Trophoblast cell (in vitro differentiated cells and primary cell): ENCODE measurements at regions not wholly inside any gene's neighbourhood (a gene's known extent, or its start where the extent isn't known, plus 50 kb on each side); places are given as distances from the start of the nearest gene placed in this dataset.

Experiments used
- DNase-seq, 2 donors: peaks; one replicate each; pipeline ENCODE4 v3.0.0-alpha.2; 2016
- H2AFZ ChIP-seq: 2 replicates; pipeline ENCODE4 v1.6.1; 2013; ENCODE audit warnings: low read length, moderate library complexity, mild to moderate bottlenecking; ENCODE audit not compliant: insufficient read depth, poor library complexity
- H2AK5ac ChIP-seq: 2 replicates; pipeline ENCODE4 v1.6.1; 2013; ENCODE audit warnings: mild to moderate bottlenecking, low read length
- H2BK120ac ChIP-seq: 2 replicates; pipeline ENCODE4 v1.6.1; 2013; ENCODE audit warnings: low read length, mild to moderate bottlenecking, moderate library complexity; ENCODE audit not compliant: insufficient read depth, poor library complexity
- H2BK12ac ChIP-seq: 2 replicates; pipeline ENCODE4 v1.6.1; 2013; ENCODE audit warnings: mild to moderate bottlenecking, low read length, moderate library complexity
- H2BK5ac ChIP-seq: 2 replicates; pipeline ENCODE4 v1.6.1; 2013; ENCODE audit warnings: low read length, low read depth, moderate library complexity, mild to moderate bottlenecking; ENCODE audit not compliant: poor library complexity
- H3K14ac ChIP-seq: 2 replicates; pipeline ENCODE4 v1.6.1; 2013; ENCODE audit warnings: mild to moderate bottlenecking, low read length
- H3K18ac ChIP-seq: 2 replicates; pipeline ENCODE4 v1.6.1; 2013; ENCODE audit warnings: mild to moderate bottlenecking, low read length
- H3K23ac ChIP-seq: 2 replicates; pipeline ENCODE4 v1.6.1; 2013; ENCODE audit warnings: low read length
- H3K27ac ChIP-seq: 2 replicates; pipeline ENCODE4 v1.5.1; 2013; ENCODE audit warnings: low read depth, mild to moderate bottlenecking, inconsistent platforms, low read length, moderate library complexity
- H3K27me3 ChIP-seq: 2 replicates; pipeline ENCODE4 v1.6.1; 2013; ENCODE audit warnings: inconsistent platforms, mild to moderate bottlenecking, low read length, moderate library complexity; ENCODE audit not compliant: insufficient read depth
- H3K36me3 ChIP-seq, 2 experiments: 1 replicate in 1 of 2; 2 replicates in 1 of 2; pipeline ENCODE4 v1.6.1; 2013; ENCODE audit warnings: low read length in 2 of 2, mild to moderate bottlenecking in 2 of 2, moderate library complexity in 1 of 2; ENCODE audit not compliant: insufficient read depth in 2 of 2, control insufficient read depth in 1 of 2
- H3K4ac ChIP-seq: 2 replicates; pipeline ENCODE4 v1.6.1; 2013; ENCODE audit warnings: low read depth, mild to moderate bottlenecking, low read length, moderate library complexity
- H3K4me1 ChIP-seq, 2 experiments: 1 replicate in 1 of 2; 2 replicates in 1 of 2; pipeline ENCODE4 v1.6.1; 2013; ENCODE audit warnings: low read length in 2 of 2, mild to moderate bottlenecking in 2 of 2, moderate library complexity in 1 of 2; ENCODE audit not compliant: insufficient read depth in 2 of 2, control insufficient read depth in 1 of 2
- H3K4me2 ChIP-seq: 2 replicates; pipeline ENCODE4 v1.6.1; 2013; ENCODE audit warnings: inconsistent platforms, mild to moderate bottlenecking, low read length, moderate library complexity
- H3K4me3 ChIP-seq: 2 replicates; pipeline ENCODE4 v1.5.1; 2013; ENCODE audit warnings: mild to moderate bottlenecking, low read depth, low read length, inconsistent platforms
- H3K79me1 ChIP-seq: one replicate; pipeline ENCODE4 v1.6.1; 2013; ENCODE audit warnings: low read length
- H3K79me2 ChIP-seq: 2 replicates; pipeline ENCODE4 v1.6.1; 2013; ENCODE audit warnings: low read length, mild to moderate bottlenecking; ENCODE audit not compliant: control insufficient read depth, insufficient read depth, poor library complexity
- H3K9ac ChIP-seq: 2 replicates; pipeline ENCODE4 v1.6.1; 2013; ENCODE audit warnings: mild to moderate bottlenecking, low read length
- H3K9me3 ChIP-seq: 2 replicates; pipeline ENCODE4 v1.6.1; 2013; ENCODE audit warnings: low read depth, mild to moderate bottlenecking, control low read depth, inconsistent platforms, low read length; ENCODE audit not compliant: insufficient read depth
- H4K12ac ChIP-seq: 2 replicates; pipeline ENCODE4 v1.6.1; 2013; ENCODE audit warnings: low read depth, mild to moderate bottlenecking, low read length, moderate library complexity
- H4K8ac ChIP-seq: 2 replicates; pipeline ENCODE4 v1.6.1; 2013; ENCODE audit warnings: low read depth, mild to moderate bottlenecking, low read length, moderate library complexity
- H4K91ac ChIP-seq: one replicate; pipeline ENCODE4 v1.6.1; 2013; ENCODE audit warnings: low read depth, mild to moderate bottlenecking, low read length, moderate library complexity
- WGBS: extraction: QIAGEN DNeasy Blood & Tissue Kit; methylation state at CpG from one replicate; pipeline ENCODE4 v1.1.7; 2013; ENCODE audit warnings: missing lambda C conversion rate; ENCODE audit not compliant: insufficient read length, insufficient coverage; ENCODE audit errors: extremely low coverage; 5-methylcytosine and 5-hydroxymethylcytosine counted together

DNA sequence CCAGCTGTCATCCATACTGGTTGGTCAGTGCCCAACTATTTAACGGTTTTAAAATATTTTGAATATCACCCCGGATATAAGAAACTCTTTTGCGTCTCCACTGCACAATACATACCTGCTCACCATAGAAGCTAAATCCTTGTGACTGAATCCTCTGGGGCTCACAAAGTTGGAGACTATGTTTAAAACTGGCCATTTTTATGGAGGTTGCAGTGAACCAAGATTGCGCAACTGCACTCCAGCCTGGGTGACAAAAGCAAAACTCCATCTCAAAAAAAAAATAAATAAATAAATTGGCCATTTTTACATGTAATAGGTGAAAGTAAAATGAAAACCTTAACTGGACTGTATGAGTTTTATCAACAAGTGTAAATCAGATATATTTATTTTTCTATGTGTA is 55.6 kb upstream of the TMEM17 start:
- Histone ChIP-seq H3K79me2 (no peaks in the 10 kb centered on the region), H3K23ac (no peak overlapping the region), H4K12ac (no peak overlapping the region), H3K4me3 (no peak overlapping the region), H2AFZ (no peak overlapping the region), H3K4ac (no peak overlapping the region), H3K27me3 (no peaks in the 10 kb centered on the region), H3K36me3 (no peaks in the 10 kb centered on the region), H3K9ac (no peak overlapping the region), H3K4me2 (no peak overlapping the region), H4K91ac (no peak overlapping the region), H3K79me1 (no peaks in the 10 kb centered on the region), H2AK5ac (no peak overlapping the region), H2BK12ac (no peak overlapping the region), H4K8ac (no peak overlapping the region), H3K18ac (no peak overlapping the region), H3K27ac (no peak overlapping the region), H2BK5ac (no peak overlapping the region), H3K9me3 (no peaks in the 10 kb centered on the region), H3K14ac (no peak overlapping the region), H2BK120ac (no peak overlapping the region), H3K4me1 (no peaks in the 10 kb centered on the region)
- no peak for DNase-seq
- no CpG with 5 or more reads among the region's 4 CpGs for WGBS

DNA sequence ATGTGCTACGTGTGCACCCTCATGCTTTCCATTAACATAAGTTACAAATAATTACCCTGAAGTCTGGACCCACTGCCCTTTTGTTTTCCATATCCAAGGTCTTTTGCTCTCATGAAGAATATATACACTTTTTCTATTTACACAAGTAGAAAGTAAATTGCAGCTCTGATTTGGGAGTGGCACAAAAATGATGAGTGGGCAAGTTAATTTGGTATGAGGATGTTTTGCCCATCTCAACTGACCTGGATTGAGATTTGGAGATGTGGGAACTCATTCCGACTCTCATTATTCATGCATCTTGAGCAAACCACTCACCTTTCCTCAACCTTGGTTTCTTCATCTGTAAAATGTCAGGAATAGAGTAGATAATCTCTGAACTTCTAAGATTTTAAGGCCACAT is 53.6 kb upstream of the TMEM17 start:
- Histone ChIP-seq H2AFZ (no peak overlapping the region), H4K91ac (no peak overlapping the region), H3K18ac (no peak overlapping the region), H2BK5ac (no peak overlapping the region), H3K79me1 (no peaks in the 10 kb centered on the region), H3K36me3 (no peaks in the 10 kb centered on the region), H4K8ac (no peak overlapping the region), H3K4me3 (no peak overlapping the region), H3K4ac (no peak overlapping the region), H2AK5ac (no peak overlapping the region), H4K12ac (no peak overlapping the region), H3K27ac (no peak overlapping the region), H3K4me2 (no peak overlapping the region), H3K9me3 (no peaks in the 10 kb centered on the region), H3K4me1 (no peaks in the 10 kb centered on the region), H3K9ac (no peak overlapping the region), H2BK12ac (no peak overlapping the region), H3K23ac (no peak overlapping the region), H2BK120ac (no peak overlapping the region), H3K79me2 (no peaks in the 10 kb centered on the region), H3K27me3 (no peaks in the 10 kb centered on the region), H3K14ac (no peak overlapping the region)
- DNase-seq, result peak in 1 of 2 donors; percentile 68
- no CpG with 5 or more reads among the region's 2 CpGs for WGBS

DNA sequence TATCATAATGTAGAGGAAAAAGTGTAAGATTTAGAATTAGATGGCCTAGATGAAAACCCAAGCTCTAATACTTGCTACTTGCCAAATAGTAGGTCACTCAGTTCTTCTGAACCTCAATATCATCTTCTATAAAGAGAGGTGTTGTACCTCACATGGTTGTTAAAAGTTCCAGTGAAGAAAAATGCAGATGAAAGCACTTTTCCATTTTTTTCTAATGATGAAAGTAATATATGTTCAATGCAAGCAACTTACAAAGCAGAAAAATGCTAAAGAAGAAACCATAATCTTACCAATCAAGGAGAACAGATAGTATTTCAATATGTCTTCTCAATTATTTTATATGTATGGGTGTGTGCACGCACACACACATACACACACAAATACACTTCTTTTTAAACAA is 52.7 kb upstream of the TMEM17 start:
- no peak overlapping the region for H4K8ac ChIP-seq
- no CpG with 5 or more reads among the region's 1 CpG for WGBS
- H2BK120ac ChIP-seq, result no peak overlapping the region
- H3K9ac ChIP-seq, result no peak overlapping the region
- no peak overlapping the region for H3K23ac ChIP-seq
- H3K14ac ChIP-seq, result no peak overlapping the region
- no peaks in the 10 kb centered on the region for H3K36me3 ChIP-seq
- H3K4ac ChIP-seq, result no peak overlapping the region
- no peaks in the 10 kb centered on the region for H3K27me3 ChIP-seq
- H3K4me1 ChIP-seq, result no peaks in the 10 kb centered on the region
- H2BK5ac ChIP-seq, result no peak overlapping the region
- H3K4me3 ChIP-seq, result no peak overlapping the region
- H3K4me2 ChIP-seq, result no peak overlapping the region
- H3K79me1 ChIP-seq, result no peaks in the 10 kb centered on the region
- no peaks in the 10 kb centered on the region for H3K79me2 ChIP-seq
- H4K12ac ChIP-seq, result no peak overlapping the region
- DNase-seq, result no peak
- no peak overlapping the region for H2AFZ ChIP-seq
- no peak overlapping the region for H2BK12ac ChIP-seq
- H3K27ac ChIP-seq, result no peak overlapping the region
- no peak overlapping the region for H4K91ac ChIP-seq
- H2AK5ac ChIP-seq, result no peak overlapping the region
- H3K18ac ChIP-seq, result no peak overlapping the region
- H3K9me3 ChIP-seq, result no peaks in the 10 kb centered on the region

DNA sequence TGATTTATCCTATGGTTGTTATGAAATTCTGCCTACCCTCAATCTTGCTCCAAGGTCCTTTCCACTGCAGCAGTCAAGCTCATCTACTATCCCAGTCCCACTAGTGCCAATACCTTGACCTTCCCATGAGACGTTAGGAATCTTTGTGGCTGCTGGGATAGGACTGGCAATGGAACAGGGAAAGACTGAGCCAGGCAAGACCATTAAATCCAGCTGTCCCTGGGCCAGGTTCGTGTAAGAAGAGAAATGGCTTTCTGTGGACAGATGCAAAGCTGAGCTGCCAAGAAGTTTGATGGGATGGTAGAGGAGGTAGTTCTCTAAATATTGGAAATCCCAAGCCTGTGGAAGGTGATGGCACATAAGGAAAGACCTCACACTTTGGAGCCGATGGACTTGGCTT is 50.1 kb upstream of the TMEM17 start:
- Histone ChIP-seq H3K36me3 (no peaks in the 10 kb centered on the region), H3K79me2 (no peaks in the 10 kb centered on the region), H2BK5ac (no peak overlapping the region), H3K4me3 (no peak overlapping the region), H2BK12ac (no peak overlapping the region), H3K4me2 (no peak overlapping the region), H3K27ac (no peak overlapping the region), H4K12ac (no peak overlapping the region), H3K4me1 (no peaks in the 10 kb centered on the region), H3K18ac (no peak overlapping the region), H3K79me1 (no peaks in the 10 kb centered on the region), H2AFZ (no peak overlapping the region), H4K91ac (no peak overlapping the region), H2BK120ac (no peak overlapping the region), H3K27me3 (no peaks in the 10 kb centered on the region), H3K4ac (no peak overlapping the region), H4K8ac (no peak overlapping the region), H3K9me3 (no peaks in the 10 kb centered on the region), H3K23ac (no peak overlapping the region), H3K9ac (no peak overlapping the region), H2AK5ac (no peak overlapping the region), H3K14ac (no peak overlapping the region)
- DNase-seq, result no peak
- WGBS, result no CpG with 5 or more reads among the region's 3 CpGs
